HG03066 (cell line): ENCODE measurements at regions not wholly inside any gene's neighbourhood (a gene's known extent, or its start where the extent isn't known, plus 50 kb on each side); places are given as distances from the start of the nearest gene placed in this dataset.

ENCODE experiments used
- ATAC-seq: cut with Tn5 transposase; IDR thresholded peaks from one replicate; pipeline ENCODE4 v1.9.1; 2021; ENCODE audit warnings: low read depth; ENCODE audit not compliant: unreplicated experiment

- no peak for ATAC-seq
These were observed 301.5 kb upstream of the CDH4 start for GRCh38 chr20:60950561-60950960.

- ATAC-seq: no peak
These were observed 301.1 kb upstream of the CDH4 start for GRCh38 chr20:60950974-60951373.

- ATAC-seq: no peak
These were observed 299.2 kb upstream of the CDH4 start for GRCh38 chr20:60952861-60953260.

- no peak for ATAC-seq
These were observed 298.7 kb upstream of the CDH4 start for GRCh38 chr20:60953321-60953720.

- no peak for ATAC-seq
These were observed 296.4 kb upstream of the CDH4 start for GRCh38 chr20:60955706-60956105.

- ATAC-seq: no peak
These were observed 295.9 kb upstream of the CDH4 start for GRCh38 chr20:60956194-60956593.

- ATAC-seq: no peak
These were observed 294.4 kb upstream of the CDH4 start for GRCh38 chr20:60957621-60958020.

GRCh38 chr20:60959971-60960370 is 292.1 kb upstream of the CDH4 start:
- no peak for ATAC-seq

GRCh38 chr20:60960500-60960899 is 291.6 kb upstream of the CDH4 start:
- ATAC-seq: no peak

- no peak for ATAC-seq
These were observed 290.5 kb upstream of the CDH4 start for GRCh38 chr20:60961551-60961950.

GRCh38 chr20:60962367-60963045 is 289.6 kb upstream of the CDH4 start:
- ATAC-seq: no peak

GRCh38 chr20:60963146-60963545 is 288.9 kb upstream of the CDH4 start:
- ATAC-seq: no peak

- ATAC-seq: no peak
These were observed 287.1 kb upstream of the CDH4 start for GRCh38 chr20:60964911-60965310.

GRCh38 chr20:60966031-60966430 is 286.0 kb upstream of the CDH4 start:
- no peak for ATAC-seq

- ATAC-seq: no peak
These were observed 285.3 kb upstream of the CDH4 start for GRCh38 chr20:60966766-60967165.

GRCh38 chr20:60967431-60968316 is 284.4 kb upstream of the CDH4 start:
- ATAC-seq: no peak

GRCh38 chr20:60968853-60969720 is 283.0 kb upstream of the CDH4 start:
- ATAC-seq: no peak

- no peak for ATAC-seq
These were observed 281.5 kb upstream of the CDH4 start for GRCh38 chr20:60970601-60971000.

GRCh38 chr20:60974022-60974421 is 278.0 kb upstream of the CDH4 start:
- ATAC-seq: no peak

- no peak for ATAC-seq
These were observed 277.6 kb upstream of the CDH4 start for GRCh38 chr20:60974441-60974945.

GRCh38 chr20:60976139-60976538 is 275.9 kb upstream of the CDH4 start:
- no peak for ATAC-seq
